DND-41 (cell line): ENCODE measurements at regions not wholly inside any gene's neighbourhood (a gene's known extent, or its start where the extent isn't known, plus 50 kb on each side); places are given as distances from the start of the nearest gene placed in this dataset.

Experiments
- CTCF ChIP-seq: IDR thresholded peaks from 2 replicates; pipeline ENCODE4 v1.5.1; 2012; ENCODE audit warnings: borderline replicate concordance, low read length, moderate library complexity, mild to moderate bottlenecking; ENCODE audit not compliant: poor library complexity, severe bottlenecking; ENCODE audit errors: extremely low read depth
- EZH2 ChIP-seq: IDR thresholded peaks from 3 replicates; pipeline ENCODE4 v1.6.1; 2012; ENCODE audit warnings: borderline replicate concordance, low read depth, mild to moderate bottlenecking, moderate library complexity, low read length, inconsistent platforms; ENCODE audit not compliant: severe bottlenecking

DNA sequence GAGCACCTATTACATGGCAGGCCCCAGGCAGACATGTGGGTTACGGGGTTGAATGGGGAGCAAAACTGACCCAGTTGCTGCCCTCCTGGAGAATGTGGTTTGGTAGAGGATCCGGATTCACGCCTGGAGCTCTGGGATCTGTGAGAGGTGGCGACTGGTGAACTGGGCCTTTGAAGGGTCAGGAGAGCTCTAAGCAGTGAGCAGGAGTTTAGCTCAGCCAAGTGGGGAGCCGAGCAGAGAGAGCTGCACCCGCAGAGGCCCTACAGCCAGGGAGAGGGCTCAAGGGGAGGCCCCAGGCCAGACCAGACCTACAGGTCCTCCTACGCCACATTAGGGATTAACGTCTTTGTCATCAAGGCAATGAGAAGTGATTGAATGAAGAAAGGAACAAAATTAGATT lies 179.8 kb upstream of the TLE3 start:
- no peak for TF ChIP-seq CTCF
- TF ChIP-seq EZH2, result no peak
